GM12891 (cell line): ENCODE measurements at regions not wholly inside any gene's neighbourhood (a gene's known extent, or its start where the extent isn't known, plus 50 kb on each side); places are given as distances from the start of the nearest gene placed in this dataset.
"Not testable (repeated sequence)": the region's sequence is repeated elsewhere in the genome, so short reads cannot be mapped to it uniquely, and the experiment has no call there.

Experiments used
- PAX5 ChIP-seq: IDR thresholded peaks from 2 replicates; pipeline ENCODE4 v1.6.1; 2011; ENCODE audit warnings: low read length, moderate library complexity, mild to moderate bottlenecking; ENCODE audit not compliant: insufficient read depth, severe bottlenecking
- POLR2A ChIP-seq: IDR thresholded peaks from 2 replicates; pipeline ENCODE4 v1.6.1; 2011; ENCODE audit warnings: low read depth, low read length, control low read depth
- POLR2AphosphoS5 ChIP-seq: IDR thresholded peaks from 2 replicates; pipeline ENCODE4 v1.6.1; 2011; ENCODE audit warnings: low read depth, low read length, control low read depth
- SPI1 ChIP-seq: IDR thresholded peaks from 2 replicates; pipeline ENCODE4 v1.6.1; 2011; ENCODE audit warnings: low read depth, low read length, control low read depth
- TAF1 ChIP-seq: IDR thresholded peaks from 2 replicates; pipeline ENCODE4 v1.6.1; 2011; ENCODE audit warnings: low read depth, low read length, control low read depth

- not testable (repeated sequence) for TF ChIP-seq POLR2AphosphoS5, POLR2A, SPI1, TAF1, PAX5
Observed at GRCh38 chr7:63591249-63591648, 407.4 kb upstream of the ZNF722 start.
